ENCODE measurements at regions not wholly inside any gene's neighbourhood (a gene's known extent, or its start where the extent isn't known, plus 50 kb on each side); places are given as distances from the start of the nearest gene placed in this dataset.

DNA sequence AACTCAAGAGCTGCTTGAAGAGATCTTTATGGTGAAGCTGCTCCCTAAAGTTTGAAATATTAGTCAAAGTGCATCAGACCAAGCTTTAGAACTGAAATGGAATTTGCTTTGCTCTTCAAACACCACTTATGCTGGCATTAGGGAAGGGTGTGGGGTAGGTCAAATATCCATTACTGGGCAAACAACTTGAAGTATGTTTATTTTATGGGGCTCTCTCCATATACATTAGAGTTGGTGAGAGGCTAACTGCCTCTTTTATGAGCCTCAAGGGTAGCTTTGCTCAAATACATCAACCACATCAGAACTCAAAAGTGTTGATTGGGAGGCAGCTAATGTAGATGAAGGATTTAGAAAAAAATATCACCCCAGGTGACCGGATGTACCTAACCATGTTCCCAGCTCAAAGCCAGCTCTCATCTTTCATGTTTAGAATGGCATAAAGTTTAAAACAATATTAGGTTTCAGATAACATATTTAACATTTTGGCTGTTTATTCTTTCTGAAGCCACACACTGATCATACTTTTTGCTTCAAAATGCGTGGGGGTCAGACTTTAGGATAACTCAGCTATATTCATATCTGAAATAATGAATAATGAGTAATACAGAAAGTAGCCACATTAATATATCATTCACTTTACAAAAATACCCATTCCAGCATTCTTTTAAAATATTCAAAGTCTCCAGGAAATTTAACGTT lies 318.6 kb downstream of the PTEN start (continued):
- TF ChIP-seq, protein P1, sequence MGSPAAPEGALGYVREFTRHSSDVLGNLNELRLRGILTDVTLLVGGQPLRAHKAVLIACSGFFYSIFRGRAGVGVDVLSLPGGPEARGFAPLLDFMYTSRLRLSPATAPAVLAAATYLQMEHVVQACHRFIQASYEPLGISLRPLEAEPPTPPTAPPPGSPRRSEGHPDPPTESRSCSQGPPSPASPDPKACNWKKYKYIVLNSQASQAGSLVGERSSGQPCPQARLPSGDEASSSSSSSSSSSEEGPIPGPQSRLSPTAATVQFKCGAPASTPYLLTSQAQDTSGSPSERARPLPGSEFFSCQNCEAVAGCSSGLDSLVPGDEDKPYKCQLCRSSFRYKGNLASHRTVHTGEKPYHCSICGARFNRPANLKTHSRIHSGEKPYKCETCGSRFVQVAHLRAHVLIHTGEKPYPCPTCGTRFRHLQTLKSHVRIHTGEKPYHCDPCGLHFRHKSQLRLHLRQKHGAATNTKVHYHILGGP (tag by site-specific recombination; IDR thresholded peaks at IDR 0.05): no peak
- TF ChIP-seq ZNF239 (tag by site-specific recombination; IDR thresholded peaks at IDR 0.05) (no peak), ZSCAN16 (tag by site-specific recombination; IDR thresholded peaks at IDR 0.05) (0 out of 2 replicates have a peak, but pooled peaks have one; percentile 16), ZNF623 (tag by site-specific recombination; IDR thresholded peaks at IDR 0.05) (no peak), ZNF24 (tag by site-specific recombination; IDR thresholded peaks at IDR 0.05) (peak; percentile 42; the same call in 1 of the 2 replicates), ZNF280D (tag by site-specific recombination; IDR thresholded peaks at IDR 0.05) (no peak), ZNF148 (tag by site-specific recombination; IDR thresholded peaks at IDR 0.05; ENCODE audit: borderline replicate concordance) (no peak), ZNF518A (tag by site-specific recombination; conservative IDR thresholded peaks at IDR 0.05; ENCODE audit: low read depth) (no peak), ZNF654 (tag by site-specific recombination; IDR thresholded peaks at IDR 0.05; ENCODE audit: low read depth) (no peak), PRDM6 (tag by site-specific recombination; IDR thresholded peaks at IDR 0.05) (peak; percentile 93), ZNF416 (tag by site-specific recombination; IDR thresholded peaks at IDR 0.05) (no peak), ZNF274 (IDR thresholded peaks at IDR 0.05; ENCODE audit: low read length) (no peak), ZNF274 (tag by site-specific recombination; IDR thresholded peaks at IDR 0.05; ENCODE audit: borderline replicate concordance) (no peak), ZFP69B (tag by site-specific recombination; IDR thresholded peaks at IDR 0.05) (no peak), ZNF391 (tag by site-specific recombination; IDR thresholded peaks at IDR 0.05; ENCODE audit: borderline replicate concordance, low read depth) (no peak), ZNF133 (tag by site-specific recombination; IDR thresholded peaks at IDR 0.05) (no peak), ZNF146 (tag by site-specific recombination; IDR thresholded peaks at IDR 0.05) (no peak), ZFHX2 (tag by site-specific recombination; conservative IDR thresholded peaks at IDR 0.05) (no peak)
- TF ChIP-seq, protein P2, sequence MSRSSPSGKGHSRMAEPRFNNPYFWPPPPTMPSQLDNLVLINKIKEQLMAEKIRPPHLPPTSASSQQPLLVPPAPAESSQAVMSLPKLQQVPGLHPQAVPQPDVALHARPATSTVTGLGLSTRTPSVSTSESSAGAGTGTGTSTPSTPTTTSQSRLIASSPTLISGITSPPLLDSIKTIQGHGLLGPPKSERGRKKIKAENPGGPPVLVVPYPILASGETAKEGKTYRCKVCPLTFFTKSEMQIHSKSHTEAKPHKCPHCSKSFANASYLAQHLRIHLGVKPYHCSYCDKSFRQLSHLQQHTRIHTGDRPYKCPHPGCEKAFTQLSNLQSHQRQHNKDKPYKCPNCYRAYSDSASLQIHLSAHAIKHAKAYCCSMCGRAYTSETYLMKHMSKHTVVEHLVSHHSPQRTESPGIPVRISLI (tag by site-specific recombination; IDR thresholded peaks at IDR 0.05): no peak
- TF ChIP-seq, protein P3, sequence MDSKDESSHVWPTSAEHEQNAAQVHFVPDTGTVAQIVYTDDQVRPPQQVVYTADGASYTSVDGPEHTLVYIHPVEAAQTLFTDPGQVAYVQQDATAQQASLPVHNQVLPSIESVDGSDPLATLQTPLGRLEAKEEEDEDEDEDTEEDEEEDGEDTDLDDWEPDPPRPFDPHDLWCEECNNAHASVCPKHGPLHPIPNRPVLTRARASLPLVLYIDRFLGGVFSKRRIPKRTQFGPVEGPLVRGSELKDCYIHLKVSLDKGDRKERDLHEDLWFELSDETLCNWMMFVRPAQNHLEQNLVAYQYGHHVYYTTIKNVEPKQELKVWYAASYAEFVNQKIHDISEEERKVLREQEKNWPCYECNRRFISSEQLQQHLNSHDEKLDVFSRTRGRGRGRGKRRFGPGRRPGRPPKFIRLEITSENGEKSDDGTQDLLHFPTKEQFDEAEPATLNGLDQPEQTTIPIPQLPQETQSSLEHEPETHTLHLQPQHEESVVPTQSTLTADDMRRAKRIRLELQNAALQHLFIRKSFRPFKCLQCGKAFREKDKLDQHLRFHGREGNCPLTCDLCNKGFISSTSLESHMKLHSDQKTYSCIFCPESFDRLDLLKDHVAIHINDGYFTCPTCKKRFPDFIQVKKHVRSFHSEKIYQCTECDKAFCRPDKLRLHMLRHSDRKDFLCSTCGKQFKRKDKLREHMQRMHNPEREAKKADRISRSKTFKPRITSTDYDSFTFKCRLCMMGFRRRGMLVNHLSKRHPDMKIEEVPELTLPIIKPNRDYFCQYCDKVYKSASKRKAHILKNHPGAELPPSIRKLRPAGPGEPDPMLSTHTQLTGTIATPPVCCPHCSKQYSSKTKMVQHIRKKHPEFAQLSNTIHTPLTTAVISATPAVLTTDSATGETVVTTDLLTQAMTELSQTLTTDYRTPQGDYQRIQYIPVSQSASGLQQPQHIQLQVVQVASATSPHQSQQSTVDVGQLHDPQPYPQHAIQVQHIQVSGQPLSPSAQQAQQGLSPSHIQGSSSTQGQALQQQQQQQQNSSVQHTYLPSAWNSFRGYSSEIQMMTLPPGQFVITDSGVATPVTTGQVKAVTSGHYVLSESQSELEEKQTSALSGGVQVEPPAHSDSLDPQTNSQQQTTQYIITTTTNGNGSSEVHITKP (tag by site-specific recombination; IDR thresholded peaks at IDR 0.05): no peak
